HG02759 (cell line): ENCODE measurements at regions not wholly inside any gene's neighbourhood (a gene's known extent, or its start where the extent isn't known, plus 50 kb on each side); places are given as distances from the start of the nearest gene placed in this dataset.
"Not testable (repeated sequence)": the region's sequence is repeated elsewhere in the genome, so short reads cannot be mapped to it uniquely, and the experiment has no call there.

Experiments used
- ATAC-seq: cut with Tn5 transposase; IDR thresholded peaks from one replicate; pipeline ENCODE4 v1.9.1; 2021; ENCODE audit warnings: mild to moderate bottlenecking, moderate library complexity; ENCODE audit not compliant: unreplicated experiment

DNA sequence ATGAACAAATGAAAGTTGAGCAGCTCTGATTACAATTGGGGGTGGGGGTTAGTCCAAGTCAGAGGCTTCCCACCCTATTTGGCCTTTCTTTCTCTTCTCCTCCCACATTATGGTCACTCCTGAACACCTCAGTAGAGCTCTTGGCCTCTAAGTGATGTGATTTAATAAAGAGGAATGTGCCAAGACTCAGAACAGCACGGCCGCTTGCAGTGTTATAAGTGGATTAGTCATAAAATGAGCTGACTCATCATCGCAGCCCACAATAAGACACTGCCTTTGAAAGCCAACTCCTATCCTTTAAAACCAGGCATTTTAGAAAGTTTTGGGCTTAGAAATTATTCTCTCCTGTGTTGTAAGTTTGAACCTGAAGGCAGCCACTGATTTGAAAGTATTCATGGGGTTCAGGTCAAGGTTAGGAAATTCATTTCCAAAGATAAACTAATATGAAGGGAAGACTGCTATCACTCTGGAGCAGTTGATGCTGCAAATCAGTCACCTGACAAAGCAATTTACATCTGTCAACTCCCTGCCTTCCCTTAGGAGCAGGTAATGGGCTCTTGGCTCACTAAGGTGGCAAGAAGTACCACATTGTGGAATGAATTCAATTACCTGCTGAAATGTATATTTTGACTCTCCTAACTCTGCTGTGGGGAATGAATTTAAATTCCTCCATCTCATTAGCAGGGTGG is 283.6 kb upstream of the NMUR2 start:
- no peak for ATAC-seq

DNA sequence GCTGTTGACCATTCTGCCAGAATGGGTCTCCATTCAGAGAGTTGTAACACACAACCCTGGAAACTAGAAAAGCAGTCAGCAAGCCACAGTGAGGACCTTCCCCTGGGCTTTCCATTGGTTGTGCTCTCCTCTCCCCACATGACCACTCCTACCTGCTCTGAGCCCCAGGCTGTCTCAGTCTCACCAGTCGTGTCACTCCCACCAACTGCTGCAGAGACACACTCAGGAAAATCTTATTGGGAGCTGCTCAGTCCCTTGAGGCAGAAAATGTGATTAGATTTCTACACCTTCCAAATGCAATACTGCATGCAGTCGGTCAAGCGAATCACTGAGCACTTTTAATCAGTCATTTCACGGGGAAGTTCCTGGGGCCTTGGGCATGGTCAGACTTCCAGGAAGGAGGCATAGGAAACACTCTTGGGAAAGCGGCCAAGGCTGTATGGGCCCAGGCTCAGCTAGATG is 284.2 kb upstream of the NMUR2 start:
- no peak for ATAC-seq

DNA sequence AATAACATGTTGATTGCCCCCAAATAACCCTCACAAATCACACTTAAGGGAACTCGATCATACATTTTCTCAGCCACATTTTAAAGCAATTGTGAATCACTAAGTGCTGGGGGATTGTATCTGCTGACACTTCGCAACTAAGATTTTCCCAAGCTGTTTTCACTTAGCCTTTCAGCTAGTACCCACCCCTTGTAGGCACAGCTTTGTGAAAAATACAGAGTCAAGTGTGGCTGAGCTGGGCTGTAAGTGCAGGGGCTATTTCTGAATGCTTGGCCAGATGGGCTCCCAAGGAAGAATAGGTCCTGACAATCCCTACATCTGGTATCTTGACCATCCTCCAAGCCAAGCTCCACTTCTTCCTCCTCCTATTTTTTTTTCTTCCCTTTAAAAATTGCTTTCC is 289.2 kb upstream of the NMUR2 start:
- no peak for ATAC-seq

DNA sequence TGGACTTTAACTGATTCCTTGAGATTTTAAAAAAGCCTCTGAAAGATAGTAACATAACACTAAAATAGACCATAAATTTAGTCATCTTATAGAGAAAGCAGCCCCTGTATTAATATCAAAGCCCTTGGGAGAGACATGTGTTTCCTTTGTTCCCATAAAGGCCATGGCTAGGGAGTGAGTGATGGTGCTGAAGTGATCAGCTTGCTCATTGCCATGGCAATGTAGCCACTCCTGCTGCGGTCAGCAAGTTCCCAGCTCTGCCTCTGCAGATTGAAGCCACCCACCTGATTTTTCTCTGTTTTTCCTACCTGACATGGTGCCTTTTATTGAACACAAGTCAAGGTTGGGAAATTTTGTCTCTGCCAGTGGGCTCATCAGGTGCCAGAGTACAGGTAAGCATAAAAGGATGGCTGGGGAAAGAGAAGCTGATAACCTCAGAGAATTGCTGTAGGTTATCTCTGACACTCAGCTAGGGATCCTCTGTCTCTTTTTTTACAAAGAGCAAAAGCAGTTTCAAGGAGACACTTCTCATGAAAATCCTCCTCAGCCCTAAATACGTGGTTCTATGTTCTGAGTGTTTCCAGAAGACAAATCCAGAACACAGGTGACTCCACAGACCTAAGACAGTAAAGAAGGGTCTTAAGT is 296.3 kb upstream of the NMUR2 start:
- ATAC-seq, result no peak

DNA sequence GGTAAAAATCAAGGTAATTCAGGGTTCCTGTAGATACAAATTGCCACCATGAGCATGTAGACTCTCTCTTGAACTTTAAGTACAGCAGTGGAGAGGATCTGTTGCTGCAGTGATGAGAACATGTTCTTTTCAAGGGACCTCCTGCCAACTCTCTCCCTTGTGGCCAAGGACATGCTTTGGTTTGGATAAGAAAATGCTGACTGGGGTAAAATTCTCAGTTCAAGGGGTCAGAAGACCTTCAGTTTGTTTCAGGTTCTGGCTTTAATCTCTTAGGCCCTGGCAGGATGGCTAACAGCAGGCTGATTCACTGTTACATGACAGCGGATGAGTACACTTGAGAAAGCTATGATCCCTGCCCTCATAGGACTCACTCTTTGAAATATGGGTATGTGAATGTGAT is 299.2 kb upstream of the NMUR2 start:
- ATAC-seq, result no peak

DNA sequence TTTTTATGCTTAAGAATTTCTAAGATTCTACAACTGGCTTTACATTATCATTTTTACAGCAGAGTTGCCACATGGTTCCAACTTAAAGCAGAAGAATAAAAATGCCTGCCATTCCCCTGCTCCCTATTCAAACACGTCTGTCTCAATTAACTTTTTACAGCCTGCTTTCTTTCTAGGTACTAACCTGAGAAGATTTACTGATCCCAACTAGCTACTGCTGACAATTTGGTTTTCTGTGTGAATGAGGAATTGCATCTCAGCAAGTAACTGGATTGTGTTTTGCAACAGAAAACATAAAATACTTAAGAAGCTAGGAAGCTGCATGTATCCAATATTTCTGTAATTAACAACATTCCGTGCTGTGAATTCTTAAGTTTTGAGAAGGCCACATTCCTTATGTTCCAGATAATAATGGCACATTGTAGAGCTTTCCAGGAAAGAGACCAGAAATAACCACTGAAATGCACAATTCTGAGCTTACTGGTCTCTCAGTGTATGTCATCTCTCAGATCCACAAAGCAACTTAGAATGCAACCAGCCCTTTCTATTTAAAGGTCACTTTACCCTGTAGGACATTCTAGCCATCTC is 306.8 kb upstream of the NMUR2 start:
- ATAC-seq, result no peak

DNA sequence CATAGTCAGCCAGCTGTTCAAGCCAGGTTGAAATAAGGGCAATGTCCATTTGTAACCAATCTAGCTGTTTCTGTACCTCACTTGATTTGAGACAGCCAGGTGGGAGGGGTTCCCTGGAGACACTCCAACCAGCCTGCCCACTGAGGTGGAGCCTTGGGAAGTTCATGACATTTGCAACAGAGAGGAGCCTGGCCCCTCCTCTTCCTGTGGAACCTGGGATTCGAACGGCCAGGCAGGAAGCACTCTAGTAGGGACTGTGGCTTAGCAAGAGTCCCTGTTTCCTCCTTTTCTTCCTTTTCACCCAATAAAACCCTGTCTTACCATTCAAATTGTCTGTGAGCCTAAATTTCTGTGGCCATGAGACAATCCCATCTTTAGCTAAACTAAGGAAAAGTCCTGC is 312.3 kb upstream of the NMUR2 start:
- ATAC-seq, result no peak

DNA sequence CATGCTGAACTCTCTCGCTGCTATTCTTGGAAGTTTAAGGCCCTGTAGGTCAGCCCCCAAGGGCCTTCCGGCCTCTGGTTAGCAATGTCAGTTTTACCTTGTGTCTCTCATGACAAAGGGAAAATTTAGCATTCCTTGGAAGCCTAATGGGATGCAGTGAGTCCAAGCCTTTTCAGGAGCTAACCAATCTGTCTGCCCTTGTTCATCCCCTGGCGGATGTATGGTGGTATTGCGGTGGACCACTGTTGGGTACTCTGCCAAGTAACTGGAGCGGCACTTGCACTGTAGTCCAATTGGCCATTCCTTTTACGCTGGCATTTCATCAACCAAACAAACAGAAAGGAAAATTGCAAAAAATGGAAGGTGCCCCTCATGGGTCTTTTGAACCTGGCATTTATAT is 318.4 kb upstream of the NMUR2 start:
- ATAC-seq, result no peak

DNA sequence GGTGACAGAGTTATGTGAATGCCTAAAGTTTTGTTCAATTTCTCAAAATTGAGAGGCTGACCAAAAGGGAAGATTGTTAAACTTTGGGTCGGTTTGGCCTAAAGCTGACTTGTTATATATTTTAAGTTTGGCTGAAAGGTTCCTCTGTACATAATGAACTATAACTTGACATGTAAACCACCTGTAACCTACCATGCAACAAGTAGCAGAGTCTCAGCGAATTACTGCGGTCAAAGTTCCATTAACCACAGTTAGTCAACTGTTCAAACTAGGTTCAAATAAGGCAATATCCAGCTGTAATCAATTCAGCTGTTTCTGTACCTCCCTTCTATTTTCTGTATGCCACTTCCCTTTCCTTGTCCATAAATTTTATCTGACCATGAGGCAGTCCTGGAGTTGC is 325.1 kb upstream of the NMUR2 start:
- no peak for ATAC-seq

DNA sequence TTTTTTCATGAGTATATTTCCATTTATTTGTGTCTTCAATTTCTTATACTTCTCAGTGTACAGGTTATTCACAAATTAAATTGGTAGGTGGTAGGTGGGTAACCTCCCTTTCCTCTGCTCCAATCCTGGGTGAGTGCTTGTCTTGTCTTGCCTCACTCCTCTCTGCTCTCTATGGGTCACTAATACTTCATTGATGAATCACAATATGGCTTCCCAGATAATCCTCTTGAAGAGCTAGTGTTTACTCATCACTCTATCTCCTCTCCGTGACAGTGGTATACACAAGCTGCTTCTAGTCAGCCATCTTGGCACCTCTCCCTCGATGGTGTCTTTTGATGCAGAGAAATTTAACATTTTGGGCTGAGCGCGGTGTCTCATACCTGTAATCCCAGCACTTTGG is 331.8 kb upstream of the NMUR2 start:
- no peak for ATAC-seq

DNA sequence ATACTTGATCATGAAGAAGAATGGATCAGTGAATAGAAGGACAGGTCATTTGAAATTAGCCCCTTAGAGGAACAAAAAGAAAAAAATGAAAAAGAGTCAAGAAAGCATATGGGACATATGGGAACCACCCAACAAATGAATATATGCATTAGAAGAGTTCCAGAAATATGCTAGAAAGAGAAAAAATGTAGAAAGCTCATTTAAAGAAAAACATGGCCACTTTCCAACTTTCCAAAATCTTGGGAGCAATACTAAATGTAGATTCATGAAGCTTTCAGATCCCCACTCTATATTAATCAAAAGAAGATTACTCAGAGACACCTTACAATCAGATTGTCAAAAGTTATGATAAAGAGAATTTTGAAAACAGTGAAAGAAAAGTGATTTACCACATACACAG is 334.8 kb upstream of the NMUR2 start:
- no peak for ATAC-seq

DNA sequence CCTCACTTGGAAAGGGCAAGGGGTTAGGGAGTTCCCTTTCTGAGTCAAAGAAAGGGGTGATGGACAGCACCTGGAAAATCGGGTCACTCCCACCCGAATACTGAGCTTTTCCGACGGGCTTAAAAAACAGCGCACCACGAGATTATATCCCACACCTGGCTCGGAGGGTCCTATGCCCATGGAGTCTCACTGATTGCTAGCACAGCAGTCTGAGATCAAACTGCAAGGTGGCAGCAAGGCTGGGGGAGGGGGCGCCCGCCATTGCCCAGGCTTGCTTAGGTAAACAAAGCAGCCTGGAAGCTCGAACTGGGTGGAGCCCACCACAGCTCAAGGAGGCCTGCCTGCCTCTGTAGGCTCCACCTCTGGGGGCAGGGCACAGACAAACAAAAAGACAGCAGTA is 336.0 kb upstream of the NMUR2 start:
- not testable (repeated sequence) for ATAC-seq

DNA sequence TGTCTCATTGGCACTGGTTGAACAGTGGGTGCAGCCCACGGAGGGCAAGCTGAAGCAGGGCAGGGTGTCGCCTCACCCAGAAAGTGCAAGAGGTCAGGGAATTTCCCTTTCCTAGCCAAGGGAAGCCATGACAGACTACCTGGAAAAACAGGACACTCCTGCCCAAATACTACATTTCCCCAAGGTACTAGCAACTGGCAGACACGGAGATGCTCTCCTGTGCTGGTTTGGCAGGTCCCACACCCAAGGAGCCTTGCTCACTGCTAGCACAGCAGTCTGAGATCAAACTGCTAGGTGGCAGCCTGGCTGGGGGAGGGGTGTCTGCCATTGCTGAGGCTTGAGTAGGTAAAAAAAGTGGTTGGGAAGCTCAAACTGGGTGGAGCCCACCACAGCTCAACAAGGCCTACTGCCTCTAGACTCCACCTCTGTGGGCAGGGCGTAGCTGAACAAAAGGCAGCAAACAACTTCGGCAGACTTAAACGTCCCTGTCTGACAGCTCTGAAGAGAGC is 382.7 kb upstream of the NMUR2 start:
- not testable (repeated sequence) for ATAC-seq

DNA sequence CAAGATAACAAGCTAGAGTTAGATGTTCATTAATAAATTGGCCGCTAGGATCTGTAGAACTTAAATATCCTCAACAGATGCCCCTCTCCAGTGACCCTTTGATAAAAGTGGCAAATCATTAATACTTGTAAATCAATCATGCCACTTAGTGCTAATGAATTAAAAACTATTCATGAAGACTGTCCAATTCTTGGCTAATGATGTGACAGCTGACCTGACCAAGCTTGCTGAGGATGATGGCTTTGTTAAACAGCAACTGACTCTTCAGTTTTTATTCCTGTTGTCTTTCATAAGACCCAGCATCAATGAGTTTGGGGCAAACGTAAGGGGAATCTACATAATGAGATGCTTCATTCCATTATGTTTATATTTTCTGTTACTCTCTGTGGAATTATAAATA is 396.8 kb upstream of the NMUR2 start:
- no peak for ATAC-seq

DNA sequence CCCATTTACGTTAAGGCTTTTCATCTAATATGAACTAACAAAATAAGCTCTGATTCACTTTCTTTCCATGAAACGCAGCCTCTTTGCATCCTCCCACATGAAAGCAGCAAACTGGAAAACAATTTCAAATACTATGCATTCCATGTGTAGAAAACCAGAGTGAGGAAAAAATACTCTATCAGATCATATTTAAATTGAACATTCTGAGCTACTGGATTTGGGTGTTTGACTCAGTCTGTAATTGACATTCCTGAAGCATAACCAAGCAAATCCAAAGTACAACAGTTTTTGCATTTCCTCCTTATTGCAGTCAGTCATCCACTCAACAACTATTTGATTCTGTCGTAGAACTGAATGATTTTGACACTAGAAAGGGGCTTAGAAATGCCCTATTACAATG is 399.1 kb upstream of the NMUR2 start:
- ATAC-seq, result no peak

DNA sequence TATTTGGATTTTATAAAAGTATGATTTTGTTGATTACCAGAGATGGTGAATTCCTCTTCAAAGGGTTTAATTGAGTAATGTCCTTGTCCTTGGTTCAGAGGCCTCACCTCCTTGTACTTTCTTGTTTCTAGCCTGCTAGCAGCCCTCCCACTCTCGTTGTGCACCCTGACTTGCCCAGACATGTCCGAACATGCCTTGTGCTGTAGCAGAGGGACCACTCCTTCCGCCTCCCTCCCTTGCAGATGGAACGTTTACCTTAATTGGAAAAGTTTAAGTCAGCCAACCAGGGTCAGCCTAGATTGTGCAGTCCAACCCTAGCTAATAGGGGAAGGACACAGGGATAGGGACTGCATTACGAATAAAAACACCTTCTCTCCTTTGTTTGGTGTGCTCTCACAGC is 406.9 kb upstream of the NMUR2 start:
- no peak for ATAC-seq

DNA sequence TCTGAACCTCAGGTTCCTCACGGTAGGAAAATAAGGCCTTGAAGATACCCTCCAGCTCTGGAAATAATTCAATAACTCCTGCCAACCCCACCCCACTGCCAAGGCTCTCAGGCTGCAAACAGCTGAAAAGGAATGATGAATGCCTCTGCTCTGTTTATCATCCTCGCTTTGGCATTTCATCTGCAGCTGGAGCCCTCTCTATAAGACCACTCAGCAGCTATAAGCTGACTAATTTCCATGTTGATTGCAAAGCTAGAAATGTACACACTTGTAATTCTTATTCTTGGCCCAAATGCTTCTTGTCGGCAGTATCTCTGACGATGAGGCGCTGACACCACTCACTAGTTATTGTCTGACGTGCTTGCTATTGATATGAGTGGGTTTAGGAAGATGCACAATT is 408.4 kb upstream of the NMUR2 start:
- ATAC-seq, result no peak

DNA sequence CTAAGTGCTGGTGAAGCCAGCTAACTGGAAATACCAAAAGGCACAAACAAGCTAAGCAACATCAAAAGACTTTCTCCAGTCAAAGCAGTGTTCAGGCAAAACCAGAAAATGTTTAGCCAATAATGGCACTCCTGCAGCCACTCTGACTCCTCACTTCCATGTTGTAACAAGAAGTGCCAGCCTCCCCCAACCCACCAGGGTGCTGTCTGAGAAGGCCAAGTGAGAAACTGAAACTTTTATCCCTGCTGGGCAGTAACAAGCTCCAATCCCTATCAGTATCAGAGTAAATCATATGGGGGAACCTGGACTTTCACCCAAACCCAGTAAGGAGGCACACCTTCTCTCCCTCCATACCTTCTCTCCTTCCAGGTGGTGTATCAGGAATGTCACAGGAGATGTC is 414.8 kb upstream of the NMUR2 start:
- ATAC-seq, result no peak

DNA sequence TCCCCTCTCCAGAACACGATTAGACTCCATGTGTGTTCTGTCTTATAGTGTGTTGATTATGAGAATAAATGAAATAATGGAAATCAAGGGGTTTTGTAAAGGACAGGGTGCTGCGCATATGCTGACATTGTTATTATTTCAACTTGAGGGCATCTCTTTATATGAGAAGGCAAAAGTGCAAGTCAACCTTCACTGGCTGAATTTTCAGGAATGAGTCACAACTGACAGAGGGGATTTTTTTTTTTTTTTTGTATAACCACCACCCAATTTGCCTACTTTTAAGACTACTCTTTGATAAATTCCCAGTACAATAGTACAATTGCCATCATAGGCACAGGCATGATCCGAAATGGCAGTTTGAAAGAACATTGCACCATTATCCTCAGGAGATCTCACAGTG is 419.2 kb upstream of the NMUR2 start:
- no peak for ATAC-seq

DNA sequence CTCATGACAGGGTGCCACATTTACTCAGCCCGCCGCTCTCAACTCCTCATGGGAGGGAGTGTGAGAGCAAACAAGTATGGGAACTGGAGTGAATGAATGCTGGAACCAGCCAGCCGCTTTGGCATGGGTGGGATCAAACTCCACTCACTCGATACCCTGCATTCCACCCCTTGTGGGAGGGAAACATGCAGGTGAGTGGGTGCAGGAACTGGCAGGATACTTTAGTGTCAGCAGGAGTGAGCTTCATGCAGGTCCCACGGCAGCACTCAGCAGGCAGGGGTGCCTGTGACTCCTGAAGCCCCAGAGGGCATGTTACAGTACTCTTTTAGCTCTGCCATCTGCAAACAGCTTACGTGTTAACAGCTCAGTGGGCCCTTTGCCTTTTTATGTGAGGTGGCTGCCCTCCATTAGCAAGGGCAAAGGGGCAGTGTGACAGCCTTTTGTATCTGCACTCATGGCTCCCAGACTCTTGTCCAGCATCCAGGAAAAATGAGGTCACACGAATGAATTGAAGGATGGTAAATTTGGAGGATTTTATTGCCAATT is 433.2 kb upstream of the NMUR2 start:
- no peak for ATAC-seq

DNA sequence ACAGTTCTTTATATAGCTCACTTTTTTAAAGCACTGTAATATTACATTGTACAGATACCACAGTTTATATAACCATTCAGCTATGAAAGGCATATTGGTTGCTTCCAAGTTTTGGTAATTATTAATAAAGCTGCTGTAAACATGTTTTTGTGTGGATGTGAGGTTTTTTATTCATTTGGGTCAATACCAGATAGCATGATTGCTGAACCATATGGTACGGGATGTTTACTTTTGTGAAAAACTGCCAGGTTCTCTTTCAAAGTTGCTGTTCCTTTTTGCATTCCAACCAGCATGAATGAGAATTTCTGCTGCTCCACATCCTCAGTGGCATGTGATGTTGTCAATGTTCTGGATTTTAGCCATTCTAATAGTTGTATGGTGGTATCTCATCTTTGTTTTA is 439.6 kb upstream of the NMUR2 start:
- no peak for ATAC-seq

DNA sequence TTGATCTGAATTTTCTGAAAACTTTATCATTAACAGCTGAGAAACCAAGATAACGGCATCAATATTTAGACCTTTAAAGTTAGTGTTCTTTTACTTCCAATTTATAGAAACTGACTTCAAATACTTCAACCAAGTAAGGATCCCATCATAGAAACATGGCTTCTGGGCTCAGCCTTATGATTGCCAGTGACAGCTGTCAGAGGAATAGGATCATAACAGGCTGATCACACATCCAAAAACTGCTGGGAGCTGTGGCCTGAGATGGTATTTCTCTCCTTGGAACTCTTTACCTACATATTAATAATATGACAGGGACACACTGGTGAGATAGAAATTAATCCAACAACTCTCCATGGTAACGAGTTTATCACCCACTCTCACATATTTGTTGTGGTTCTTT is 448.3 kb upstream of the NMUR2 start:
- ATAC-seq, result no peak
